Activated CD4-positive, alpha-beta T cell treated with anti-CD3 and anti-CD28 coated beads for 1 hour (primary cell): ENCODE measurements at regions not wholly inside any gene's neighbourhood (a gene's known extent, or its start where the extent isn't known, plus 50 kb on each side); places are given as distances from the start of the nearest gene placed in this dataset.

Experiments used
- DNase-seq: peaks from one replicate; pipeline ENCODE4 v3.0.0-alpha.2; 2020

- DNase-seq: no peak
Measured at GRCh38 chr1:61627365-61627764, 97.6 kb downstream of the TM2D1 start.

DNA sequence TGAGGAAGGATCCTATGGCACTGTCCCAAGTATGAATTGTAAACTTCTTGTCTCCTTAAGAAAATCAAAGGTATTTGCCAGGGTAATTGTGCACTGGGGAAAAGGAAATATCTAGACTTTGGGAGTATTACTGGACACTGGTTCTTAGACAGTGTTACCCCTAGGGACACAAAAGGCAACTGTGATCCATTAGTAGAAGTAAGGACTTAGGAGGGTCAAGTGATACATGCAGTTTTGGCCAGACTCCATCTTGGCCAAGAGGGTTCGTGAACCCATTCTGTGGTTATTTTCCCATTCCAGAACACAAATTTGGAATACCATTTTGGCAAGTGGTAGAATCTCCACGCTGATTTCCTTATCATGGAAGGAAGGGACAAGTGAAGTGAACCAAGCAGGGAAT, 98.1 kb downstream of the TM2D1 start:
- DNase-seq: no peak

- DNase-seq: no peak
Measured at GRCh38 chr1:61623852-61624251, 101.1 kb downstream of the TM2D1 start.

- no peak for DNase-seq
Measured at GRCh38 chr1:61620536-61620935, 104.4 kb downstream of the TM2D1 start.

DNA sequence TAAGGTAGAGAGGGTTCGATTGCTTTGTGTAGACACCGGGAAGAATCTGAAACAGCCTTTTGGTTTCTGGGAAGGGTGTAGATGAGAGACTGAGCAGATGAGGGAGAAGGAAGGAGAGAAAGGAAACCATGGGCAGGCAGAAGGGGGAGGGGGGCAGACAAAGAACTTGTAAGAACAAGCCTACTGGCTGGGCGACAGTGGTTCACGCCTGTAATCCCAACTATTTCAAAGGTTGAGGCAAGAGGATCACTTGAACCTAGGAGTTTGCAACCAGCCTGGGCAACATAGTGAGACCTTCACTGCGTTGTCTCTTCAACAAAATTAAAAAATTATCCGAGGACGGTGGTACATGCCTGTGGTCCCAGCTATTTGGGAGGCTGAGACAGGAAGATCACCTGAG, 106.2 kb downstream of the TM2D1 start:
- no peak for DNase-seq

DNA sequence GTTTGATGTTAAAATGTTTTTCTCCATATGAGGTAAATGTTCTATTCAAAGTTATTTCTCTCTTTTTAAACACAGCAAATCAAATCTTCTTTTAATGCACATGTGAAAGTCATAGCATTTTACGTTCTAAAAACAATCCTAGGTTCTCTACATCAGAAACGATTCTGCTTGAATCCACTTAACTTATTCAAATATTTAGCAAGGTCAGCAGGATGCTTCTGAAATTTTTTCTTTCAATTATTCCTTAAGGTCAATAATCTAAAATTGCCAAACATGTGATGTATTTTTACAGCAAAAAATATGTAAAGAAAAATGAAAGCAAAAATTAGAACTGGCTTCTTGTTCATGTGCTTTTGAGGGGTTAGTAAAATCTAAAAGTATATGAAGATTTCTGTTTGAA, 106.7 kb downstream of the TM2D1 start:
- no peak for DNase-seq

DNA sequence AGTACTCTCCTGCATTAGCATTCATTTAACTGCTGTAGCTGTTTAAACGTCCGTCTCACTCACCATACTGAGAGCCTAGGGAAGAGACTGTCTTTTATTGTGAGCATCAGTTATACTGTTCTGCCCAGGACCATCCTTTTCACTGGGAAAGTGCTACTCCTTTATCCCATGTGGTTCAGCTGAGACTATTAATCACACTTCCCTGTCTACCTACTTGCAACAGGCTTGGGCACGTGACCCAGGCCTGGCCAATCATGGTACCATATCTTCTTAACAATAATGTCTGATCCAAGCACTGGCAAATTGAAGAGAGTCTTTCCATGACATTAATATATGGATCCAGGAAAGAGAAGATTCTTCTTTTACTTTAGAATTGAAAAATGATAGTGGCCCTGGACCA, 108.1 kb downstream of the TM2D1 start:
- DNase-seq: no peak

- no peak for DNase-seq
Measured at GRCh38 chr1:61612602-61613001, 112.3 kb downstream of the TM2D1 start.

DNA sequence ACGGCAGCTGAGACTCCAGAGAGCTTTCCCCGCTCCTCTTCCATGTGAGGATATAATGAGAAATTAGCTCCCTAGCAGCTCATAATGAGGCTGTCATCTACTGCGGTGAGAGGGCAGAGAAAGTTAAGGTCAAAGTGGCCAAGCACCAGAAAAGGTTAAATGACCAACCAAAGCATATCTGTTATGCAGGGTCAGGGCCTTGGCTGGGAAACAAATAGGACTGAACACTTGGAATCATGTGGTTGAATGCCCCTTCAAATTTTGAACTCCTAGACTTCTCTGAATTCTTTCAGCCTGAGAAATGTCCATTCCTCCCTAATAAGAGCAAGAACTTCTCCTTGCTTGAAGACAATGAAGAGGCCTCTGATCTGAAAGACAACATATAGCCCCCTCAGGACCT, 115.9 kb downstream of the TM2D1 start:
- DNase-seq: no peak

GRCh38 chr1:61607448-61607847, 117.5 kb downstream of the TM2D1 start:
- no peak for DNase-seq

- DNase-seq: no peak
Measured at GRCh38 chr1:61606448-61607312, 118.3 kb downstream of the TM2D1 start.

- DNase-seq: no peak
Measured at GRCh38 chr1:61605607-61606321, 119.2 kb downstream of the TM2D1 start.

DNA sequence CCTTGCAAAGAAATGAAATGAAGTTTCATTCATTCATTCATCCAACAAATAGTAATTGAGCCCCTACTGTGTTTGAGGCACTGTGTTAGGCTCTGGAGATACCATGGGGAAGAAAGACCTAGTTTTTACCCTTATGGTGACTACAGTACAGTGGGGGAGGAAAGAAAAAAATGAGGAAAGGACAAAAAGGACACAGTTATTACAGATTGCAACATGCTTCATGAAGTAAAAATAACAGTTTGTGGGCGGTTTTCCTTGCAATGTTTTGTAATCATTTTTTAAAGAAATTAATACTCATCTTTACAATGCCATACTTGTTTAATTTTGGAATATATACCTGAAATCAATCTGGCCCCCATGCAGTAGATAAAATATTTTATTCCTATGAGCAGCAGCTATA, 120.3 kb downstream of the TM2D1 start:
- no peak for DNase-seq

- DNase-seq: no peak
Measured at GRCh38 chr1:61604261-61604660, 120.7 kb downstream of the TM2D1 start.

- DNase-seq: no peak
Measured at GRCh38 chr1:61602663-61603062, 122.3 kb downstream of the TM2D1 start.

- DNase-seq: no peak
Measured at GRCh38 chr1:61597601-61598000, 127.3 kb downstream of the TM2D1 start.

GRCh38 chr1:61593331-61593730, 131.6 kb downstream of the TM2D1 start:
- no peak for DNase-seq

GRCh38 chr1:61591351-61591750, 133.6 kb downstream of the TM2D1 start:
- no peak for DNase-seq

DNA sequence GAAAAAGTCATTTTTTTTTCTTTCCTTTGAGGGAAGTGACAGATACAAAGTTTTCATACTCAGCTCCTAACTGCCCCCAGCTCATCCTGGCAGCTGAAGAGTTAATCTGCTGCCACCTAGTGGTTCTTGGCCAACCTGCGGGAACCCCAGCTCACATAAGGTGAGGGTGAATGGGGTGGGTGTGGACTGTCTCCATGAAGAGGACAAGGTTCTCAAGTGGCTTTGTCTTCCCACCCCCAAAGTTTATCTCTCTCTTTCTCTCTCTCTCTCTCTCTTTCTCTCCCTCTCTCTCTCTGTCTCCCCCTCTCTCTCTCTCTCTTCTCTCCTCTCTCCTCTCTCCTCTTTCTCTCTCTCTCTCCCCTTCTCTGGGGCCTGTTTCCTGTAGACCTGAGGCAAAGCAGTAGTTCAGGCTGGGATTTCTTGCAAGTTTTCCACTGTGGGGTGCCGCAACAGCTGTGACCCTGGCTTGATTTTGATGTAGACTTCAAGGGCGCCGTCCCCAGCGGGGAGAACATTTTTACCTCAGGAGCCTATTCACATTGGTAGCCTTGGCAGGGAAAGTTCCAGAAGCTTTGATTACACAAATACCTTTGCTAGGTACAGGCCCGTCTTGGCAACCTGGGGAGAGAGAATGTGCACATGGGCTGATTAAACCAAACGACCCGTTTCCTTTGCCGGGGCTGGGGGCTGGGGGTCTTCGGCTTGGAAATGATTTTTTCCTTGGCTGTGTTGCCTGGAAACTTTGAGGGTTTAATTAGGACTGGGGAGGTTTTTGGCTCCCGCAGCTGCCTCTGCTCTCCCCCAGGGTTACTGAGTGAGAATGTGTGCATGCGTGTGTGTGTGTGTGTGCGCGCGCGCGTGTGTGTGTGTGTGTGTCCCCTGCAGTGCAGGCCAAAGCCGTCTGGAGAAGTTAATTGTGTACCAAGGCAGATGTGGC, 135.9 kb downstream of the TM2D1 start:
- peak; percentile 25 for DNase-seq

GRCh38 chr1:61585714-61586113, 139.2 kb downstream of the TM2D1 start:
- no peak for DNase-seq

GRCh38 chr1:61583703-61584102, 141.2 kb downstream of the TM2D1 start:
- no peak for DNase-seq

- no peak for DNase-seq
Measured at GRCh38 chr1:61581251-61581650, 143.7 kb downstream of the TM2D1 start.

GRCh38 chr1:61580417-61580816, 144.5 kb downstream of the TM2D1 start:
- DNase-seq: no peak
